ENCODE measurements at regions not wholly inside any gene's neighbourhood (a gene's known extent, or its start where the extent isn't known, plus 50 kb on each side); places are given as distances from the start of the nearest gene placed in this dataset.

DNA sequence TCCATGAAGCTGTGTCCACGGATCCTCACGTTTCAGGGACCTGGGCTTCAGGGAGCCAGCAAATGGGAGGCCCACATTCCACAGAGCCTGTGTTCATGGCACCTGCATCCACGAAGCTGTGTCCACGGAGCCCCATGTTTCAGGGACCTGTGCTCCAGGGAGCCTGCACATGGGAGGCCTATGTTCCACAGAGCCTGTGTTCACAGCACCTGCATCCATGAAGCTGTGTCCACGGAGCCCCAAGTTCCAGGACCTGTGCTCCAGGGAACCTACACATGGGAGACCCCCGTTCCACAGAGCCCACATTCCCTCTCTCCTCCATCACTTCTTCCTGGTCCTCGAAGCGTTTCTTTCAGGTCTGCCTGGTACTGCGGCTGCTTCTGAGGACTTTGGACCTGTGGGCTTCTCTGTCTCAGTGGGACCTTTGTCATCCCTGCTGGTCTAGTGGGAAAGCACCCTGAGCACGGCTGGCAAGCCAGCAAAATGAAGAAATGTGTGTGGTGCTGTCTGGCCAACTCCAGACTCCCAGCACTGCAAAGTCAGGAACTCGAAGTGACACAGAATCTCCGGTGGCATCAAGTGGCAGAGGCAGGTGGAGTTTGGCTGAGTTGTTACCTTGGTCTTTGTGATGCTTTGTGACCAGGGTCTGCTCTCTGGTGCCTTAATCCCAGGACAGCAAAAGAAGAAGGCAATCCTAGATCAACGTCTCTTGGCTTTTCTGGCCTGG, 245.9 kb downstream of the DLL1 start:
- no peak for DNase-seq (ENCODE audit: low spot score)
- Mint-ChIP-seq H3K9me3 (no peaks in the 10 kb centered on the region), H3K36me3 (ENCODE audit: low read depth) (no peaks in the 10 kb centered on the region), H3K27ac (no peak overlapping the region), H3K4me3 (no peak overlapping the region), H3K27me3 (ENCODE audit: low read depth) (peaks cover 5% of the 10 kb centered on the region), H3K4me1 (ENCODE audit: low read depth) (no peaks in the 10 kb centered on the region)

DNA sequence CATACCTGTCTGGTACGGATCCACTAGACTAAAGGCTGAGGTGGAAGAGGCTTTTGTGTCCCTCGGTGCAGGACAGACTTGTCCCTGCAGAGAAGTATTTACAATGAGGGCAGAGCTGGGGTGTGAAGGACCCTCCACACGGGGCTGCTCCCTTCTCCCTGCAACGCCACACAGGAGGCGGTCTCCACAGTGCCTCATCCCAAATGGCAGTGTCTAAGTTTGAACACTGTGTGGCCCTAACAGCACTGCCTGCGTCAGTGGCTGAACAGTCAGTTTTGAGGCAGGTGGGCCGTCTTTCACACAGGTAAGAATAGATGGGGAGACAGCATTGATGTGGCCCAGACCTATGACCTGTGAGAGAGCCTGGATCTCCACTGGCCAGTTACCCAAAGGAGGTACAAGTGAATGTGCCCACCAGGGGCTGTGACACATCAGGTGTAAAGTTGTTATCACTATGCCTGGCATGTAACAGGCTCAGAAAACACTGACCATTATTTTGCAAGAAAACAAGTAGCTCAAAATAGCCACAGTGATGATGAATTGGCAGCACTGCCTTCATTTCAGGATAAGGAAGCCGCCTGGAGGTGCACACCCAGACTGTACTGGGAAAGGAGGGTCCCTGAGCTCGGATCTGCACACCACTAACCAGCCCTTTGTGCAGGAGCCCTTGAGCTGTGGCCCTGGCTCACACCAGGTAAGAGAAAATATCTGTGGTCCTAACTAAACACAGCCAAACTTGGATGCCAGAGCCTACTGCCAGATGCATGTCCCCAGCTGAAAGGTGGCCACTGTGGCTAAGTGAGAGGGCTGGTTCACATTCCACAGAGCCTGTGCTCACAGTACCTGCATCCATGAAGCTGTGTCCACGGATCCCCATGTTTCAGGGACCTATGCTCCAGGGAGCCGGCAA, 246.7 kb downstream of the DLL1 start:
- no peak overlapping the region for H3K27ac Mint-ChIP-seq
- H3K4me3 Mint-ChIP-seq = no peak overlapping the region
- DNase-seq (ENCODE audit: low spot score) = no peak
- peaks cover 5% of the 10 kb centered on the region for H3K27me3 Mint-ChIP-seq (ENCODE audit: low read depth)
- H3K9me3 Mint-ChIP-seq = no peaks in the 10 kb centered on the region
- no peaks in the 10 kb centered on the region for H3K36me3 Mint-ChIP-seq (ENCODE audit: low read depth)
- no peaks in the 10 kb centered on the region for H3K4me1 Mint-ChIP-seq (ENCODE audit: low read depth)

GRCh38 chr6:170043150-170043819, 247.6 kb downstream of the DLL1 start:
- Mint-ChIP-seq H3K4me1 (ENCODE audit: low read depth) (no peaks in the 10 kb centered on the region), H3K4me3 (no peak overlapping the region), H3K27ac (no peak overlapping the region), H3K36me3 (ENCODE audit: low read depth) (no peaks in the 10 kb centered on the region), H3K9me3 (no peaks in the 10 kb centered on the region), H3K27me3 (ENCODE audit: low read depth) (peaks cover 5% of the 10 kb centered on the region)
- no peak for DNase-seq (ENCODE audit: low spot score)

DNA sequence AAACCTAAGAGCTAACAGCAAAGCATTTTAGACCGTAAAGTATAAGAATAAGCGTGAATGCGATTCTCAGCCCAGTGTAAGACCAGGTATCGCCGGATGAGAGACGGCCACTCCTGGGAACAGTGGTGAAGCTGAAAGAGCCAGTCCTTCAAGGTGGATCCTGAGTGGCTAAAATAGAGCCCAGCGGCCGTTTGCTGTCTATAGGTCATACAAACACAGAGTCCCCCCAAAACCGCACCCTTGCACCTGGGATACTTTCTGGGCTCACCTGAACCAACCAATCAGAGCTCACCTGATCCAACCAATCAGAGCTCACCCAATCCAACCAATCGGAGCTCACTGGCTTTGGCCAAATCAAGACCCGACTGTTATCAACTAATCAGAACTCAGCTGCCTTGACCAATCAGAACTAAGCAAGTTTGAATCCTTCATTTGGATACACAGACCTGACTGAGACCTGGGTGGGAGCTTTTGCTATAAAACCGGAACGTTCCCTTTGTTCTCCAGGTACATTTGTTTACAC, 248.2 kb downstream of the DLL1 start:
- H3K27ac Mint-ChIP-seq = no peak overlapping the region
- no peak overlapping the region for H3K4me3 Mint-ChIP-seq
- no peak for DNase-seq (ENCODE audit: low spot score)
- peaks cover 5% of the 10 kb centered on the region for H3K27me3 Mint-ChIP-seq (ENCODE audit: low read depth)
- no peaks in the 10 kb centered on the region for H3K9me3 Mint-ChIP-seq
- H3K4me1 Mint-ChIP-seq (ENCODE audit: low read depth) = no peaks in the 10 kb centered on the region
- H3K36me3 Mint-ChIP-seq (ENCODE audit: low read depth) = no peaks in the 10 kb centered on the region

DNA sequence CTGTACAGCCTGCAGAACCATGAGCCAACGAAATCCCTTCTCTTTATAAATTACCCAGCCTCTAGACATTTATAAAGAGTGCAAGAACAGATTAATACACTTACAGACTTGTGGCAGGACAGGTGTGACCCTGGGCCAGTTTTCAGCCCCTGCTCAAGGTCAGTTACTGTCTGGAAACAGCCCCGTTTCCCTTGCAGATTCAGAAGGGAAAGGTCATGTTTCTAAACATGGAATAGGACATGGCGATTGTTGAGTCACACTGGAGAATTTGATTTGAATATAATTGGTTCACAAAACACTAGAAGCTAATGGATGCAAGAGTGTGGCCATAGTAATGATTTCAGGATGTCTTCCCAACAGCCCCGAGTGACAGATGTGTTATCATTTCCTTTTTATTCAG, 248.8 kb downstream of the DLL1 start:
- Mint-ChIP-seq H3K9me3 (no peaks in the 10 kb centered on the region), H3K36me3 (ENCODE audit: low read depth) (no peaks in the 10 kb centered on the region), H3K27me3 (ENCODE audit: low read depth) (peaks cover 5% of the 10 kb centered on the region), H3K27ac (no peak overlapping the region), H3K4me3 (no peak overlapping the region), H3K4me1 (ENCODE audit: low read depth) (no peaks in the 10 kb centered on the region)
- DNase-seq (ENCODE audit: low spot score) = no peak

DNA sequence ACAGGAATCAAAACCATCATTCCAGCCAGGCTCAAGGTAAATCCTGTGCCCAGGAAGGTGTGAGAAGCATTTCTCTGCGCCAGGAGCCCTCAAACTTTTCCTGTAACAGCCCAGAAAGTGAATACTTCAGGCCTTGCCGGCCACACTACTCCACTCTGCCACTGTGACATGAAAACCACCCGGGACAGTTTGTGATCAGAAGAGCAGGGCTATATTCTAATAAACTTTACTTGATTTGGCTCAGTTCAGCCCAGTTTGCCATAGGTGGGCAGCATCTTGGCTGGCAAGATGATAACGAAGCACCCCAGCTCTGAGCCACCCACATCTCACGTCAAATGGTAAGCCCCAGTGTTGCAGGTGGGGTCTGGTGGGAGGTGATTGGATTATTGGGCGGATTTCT, 249.4 kb downstream of the DLL1 start:
- H3K9me3 Mint-ChIP-seq = no peaks in the 10 kb centered on the region
- peaks cover 4% of the 10 kb centered on the region for H3K27me3 Mint-ChIP-seq (ENCODE audit: low read depth)
- H3K36me3 Mint-ChIP-seq (ENCODE audit: low read depth) = no peaks in the 10 kb centered on the region
- no peaks in the 10 kb centered on the region for H3K4me1 Mint-ChIP-seq (ENCODE audit: low read depth)
- H3K4me3 Mint-ChIP-seq = no peak overlapping the region
- H3K27ac Mint-ChIP-seq = no peak overlapping the region
- no peak for DNase-seq (ENCODE audit: low spot score)

GRCh38 chr6:170040906-170041305, 250.0 kb downstream of the DLL1 start:
- no peak for DNase-seq (ENCODE audit: low spot score)
- Mint-ChIP-seq H3K36me3 (ENCODE audit: low read depth) (no peaks in the 10 kb centered on the region), H3K27me3 (ENCODE audit: low read depth) (no peaks in the 10 kb centered on the region), H3K4me3 (no peak overlapping the region), H3K4me1 (ENCODE audit: low read depth) (no peaks in the 10 kb centered on the region), H3K27ac (no peak overlapping the region), H3K9me3 (no peaks in the 10 kb centered on the region)

DNA sequence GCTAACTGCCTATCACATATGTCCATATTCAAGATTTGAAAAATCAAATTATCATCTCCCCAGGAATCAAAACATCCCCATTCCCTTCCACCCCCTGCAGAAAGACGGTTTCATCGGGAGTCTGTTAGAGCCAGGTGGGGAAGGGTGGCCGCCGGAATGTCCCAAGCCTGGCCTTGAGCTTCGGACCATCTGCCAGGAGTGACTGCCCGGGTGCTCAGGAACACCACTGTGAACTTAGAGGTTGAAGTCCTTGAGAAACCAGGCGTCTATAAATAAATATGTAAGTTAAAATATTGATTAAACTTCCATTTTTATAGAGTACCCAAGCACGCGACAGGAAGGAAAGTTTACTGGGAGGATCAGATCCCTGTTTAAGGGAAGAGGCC, 250.8 kb downstream of the DLL1 start:
- Mint-ChIP-seq H3K4me1 (ENCODE audit: low read depth) (no peaks in the 10 kb centered on the region), H3K36me3 (ENCODE audit: low read depth) (no peaks in the 10 kb centered on the region), H3K27ac (no peak overlapping the region), H3K27me3 (ENCODE audit: low read depth) (no peaks in the 10 kb centered on the region), H3K9me3 (no peaks in the 10 kb centered on the region), H3K4me3 (no peak overlapping the region)
- DNase-seq (ENCODE audit: low spot score) = no peak

DNA sequence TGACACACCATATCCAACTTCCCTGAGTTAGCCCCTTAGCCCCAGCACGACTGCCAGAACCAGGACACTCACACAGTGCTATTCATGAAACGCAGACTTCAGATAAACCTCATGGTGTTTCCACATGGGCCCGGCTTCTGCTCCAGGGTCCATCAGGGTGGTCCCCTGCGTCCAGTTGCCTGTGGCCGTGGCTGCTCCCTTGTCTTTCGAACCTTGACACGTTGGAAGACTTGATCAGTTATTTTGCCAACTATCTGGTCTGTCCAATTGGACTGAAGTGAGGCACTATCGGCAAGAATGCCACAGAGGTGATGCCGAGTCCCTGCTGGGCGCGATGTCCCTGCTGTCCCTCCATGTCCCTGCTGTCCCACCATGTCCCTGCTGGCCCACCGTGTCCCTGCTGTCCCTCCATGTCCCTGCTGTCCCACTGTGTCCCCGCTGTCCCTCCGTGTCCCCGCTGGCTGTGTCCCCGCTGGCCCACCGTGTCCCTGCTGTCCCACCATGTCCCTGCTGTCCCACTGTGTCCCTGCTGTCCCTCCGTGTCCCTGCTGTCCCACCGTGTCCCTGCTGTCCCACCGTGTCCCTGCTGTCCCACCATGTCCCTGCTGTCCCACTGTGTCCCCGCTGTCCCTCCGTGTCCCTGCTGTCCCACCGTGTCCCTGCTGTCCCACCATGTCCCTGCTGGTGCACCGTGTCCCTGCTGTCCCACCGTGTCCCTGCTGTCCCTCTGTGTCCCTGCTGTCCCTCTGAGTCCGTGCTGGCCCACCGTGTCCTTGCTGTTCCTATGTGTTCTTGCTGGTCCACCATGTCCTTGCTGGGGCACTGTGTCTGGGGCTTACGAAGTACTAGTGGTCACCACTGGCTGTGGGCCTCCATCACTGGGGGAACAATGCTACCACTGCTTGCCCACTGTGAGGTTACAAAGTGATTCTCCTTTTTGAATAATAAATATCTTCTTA, 251.4 kb downstream of the DLL1 start:
- Mint-ChIP-seq H3K27me3 (ENCODE audit: low read depth) (no peaks in the 10 kb centered on the region), H3K9me3 (no peaks in the 10 kb centered on the region), H3K4me3 (no peak overlapping the region), H3K4me1 (ENCODE audit: low read depth) (no peaks in the 10 kb centered on the region), H3K36me3 (ENCODE audit: low read depth) (no peaks in the 10 kb centered on the region), H3K27ac (no peak overlapping the region)
- no peak for DNase-seq (ENCODE audit: low spot score)

- no peak overlapping the region for H3K27ac Mint-ChIP-seq
- no peak for DNase-seq (ENCODE audit: low spot score)
- H3K4me3 Mint-ChIP-seq = no peak overlapping the region
- H3K9me3 Mint-ChIP-seq = no peaks in the 10 kb centered on the region
- H3K4me1 Mint-ChIP-seq (ENCODE audit: low read depth) = no peaks in the 10 kb centered on the region
- peaks cover 5% of the 10 kb centered on the region for H3K27me3 Mint-ChIP-seq (ENCODE audit: low read depth)
- H3K36me3 Mint-ChIP-seq (ENCODE audit: low read depth) = no peaks in the 10 kb centered on the region
Measured at GRCh38 chr6:170038708-170039107, 252.2 kb downstream of the DLL1 start.

DNA sequence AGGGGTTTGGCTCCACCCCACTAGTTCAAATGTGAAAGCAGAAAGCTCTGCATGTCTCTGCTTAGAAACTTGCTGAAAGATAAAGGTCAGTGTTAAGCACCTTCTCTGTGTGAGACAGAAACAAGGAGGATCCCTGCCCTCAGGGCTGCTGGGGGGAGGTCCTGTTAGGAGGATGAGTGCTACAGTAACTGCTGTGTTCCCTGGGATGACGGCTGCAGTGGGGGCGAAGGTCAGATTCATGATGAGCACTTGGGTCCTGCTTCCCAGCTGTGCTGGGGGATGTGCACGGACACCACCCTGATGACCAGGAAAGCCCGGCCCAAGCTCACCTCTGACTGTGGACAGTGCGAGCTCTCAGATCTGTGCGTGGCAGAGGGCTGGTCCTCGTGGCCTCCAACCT, 252.6 kb downstream of the DLL1 start:
- H3K27ac Mint-ChIP-seq = no peak overlapping the region
- H3K4me3 Mint-ChIP-seq = no peak overlapping the region
- no peak for DNase-seq (ENCODE audit: low spot score)
- peaks cover 4% of the 10 kb centered on the region for H3K9me3 Mint-ChIP-seq
- no peaks in the 10 kb centered on the region for H3K36me3 Mint-ChIP-seq (ENCODE audit: low read depth)
- H3K4me1 Mint-ChIP-seq (ENCODE audit: low read depth) = no peaks in the 10 kb centered on the region
- peaks cover 5% of the 10 kb centered on the region for H3K27me3 Mint-ChIP-seq (ENCODE audit: low read depth)

- Mint-ChIP-seq H3K4me3 (no peak overlapping the region), H3K27ac (no peak overlapping the region), H3K4me1 (ENCODE audit: low read depth) (no peaks in the 10 kb centered on the region), H3K9me3 (peaks cover 4% of the 10 kb centered on the region), H3K36me3 (ENCODE audit: low read depth) (no peaks in the 10 kb centered on the region), H3K27me3 (ENCODE audit: low read depth) (peaks cover 5% of the 10 kb centered on the region)
- no peak for DNase-seq (ENCODE audit: low spot score)
Measured at GRCh38 chr6:170037541-170038250, 253.2 kb downstream of the DLL1 start.

DNA sequence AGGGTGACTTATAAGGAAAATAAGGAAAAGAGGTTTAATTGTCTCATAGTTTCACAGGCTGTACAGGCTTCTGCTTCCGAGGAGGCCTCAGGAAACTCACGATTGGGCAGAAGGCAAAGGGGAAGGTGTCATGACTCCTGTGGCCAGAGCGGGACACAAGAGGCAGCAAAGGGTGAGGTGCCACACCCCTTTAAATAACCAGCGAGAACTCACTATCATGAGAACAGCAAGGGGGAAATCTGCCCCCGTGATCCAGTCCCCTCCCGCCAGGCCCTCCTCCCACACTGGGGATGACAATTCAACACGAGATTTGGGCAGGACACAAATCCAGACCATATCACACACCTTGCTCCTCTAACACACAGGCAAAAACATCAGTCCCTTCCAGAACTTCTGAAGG, 254.0 kb downstream of the DLL1 start:
- H3K27ac Mint-ChIP-seq = no peak overlapping the region
- H3K27me3 Mint-ChIP-seq (ENCODE audit: low read depth) = peaks cover 5% of the 10 kb centered on the region
- H3K36me3 Mint-ChIP-seq (ENCODE audit: low read depth) = no peaks in the 10 kb centered on the region
- H3K4me1 Mint-ChIP-seq (ENCODE audit: low read depth) = no peaks in the 10 kb centered on the region
- H3K9me3 Mint-ChIP-seq = peaks cover 4% of the 10 kb centered on the region
- no peak overlapping the region for H3K4me3 Mint-ChIP-seq
- DNase-seq (ENCODE audit: low spot score) = no peak

Measured in T-helper 2 cell treated with Interferon-gamma antibody and Interleukin-4, amounts not matched to agents 5 μg/mL and 100 μg/mL, for 36 hours (primary cell).